Upper lobe of right lung (tissue), 1 donor: ENCODE measurements at regions not wholly inside any gene's neighbourhood (a gene's known extent, or its start where the extent isn't known, plus 50 kb on each side); places are given as distances from the start of the nearest gene placed in this dataset.

ENCODE experiments used
- ATAC-seq: fragments of 200-7000 bp; cut with Tn5 transposase; one replicate; pipeline ENCODE4 v1.9.1; 2020; ENCODE audit warnings: mild to moderate bottlenecking, moderate library complexity
- DNase-seq: peaks from one replicate; pipeline ENCODE4 v3.0.0-alpha.2; 2020
- H3K27ac ChIP-seq: fragments of 200-600 bp; one replicate; pipeline ENCODE4 v1.8.0; 2022
- H3K27me3 ChIP-seq: fragments of 200-600 bp; one replicate; pipeline ENCODE4 v1.8.0; 2022; ENCODE audit warnings: mild to moderate bottlenecking
- H3K36me3 ChIP-seq: fragments of 200-600 bp; one replicate; pipeline ENCODE4 v1.8.0; 2022
- H3K4me1 ChIP-seq: fragments of 200-600 bp; one replicate; pipeline ENCODE4 v1.8.0; 2022
- H3K4me3 ChIP-seq: fragments of 200-600 bp; one replicate; pipeline ENCODE4 v1.8.0; 2022; ENCODE audit warnings: mild to moderate bottlenecking
- H3K9me3 ChIP-seq: fragments of 200-600 bp; one replicate; pipeline ENCODE4 v1.8.0; 2022
- CTCF ChIP-seq: fragments of 200-600 bp; IDR thresholded peaks from one replicate; pipeline ENCODE4 v1.8.0; 2022; ENCODE audit warnings: antibody characterized with exemption
- intact Hi-C: fragments of 100-400 bp; cut with DNase I; formaldehyde crosslinking; loops from one replicate; pipeline ENCODE4 v1.11.0; 2022
- donor health status: DM: no; HTN: yes; CAD: no; lungs with severe emphysema.

GRCh38 chr9:32867601-32868204 is 84.4 kb downstream of the TMEM215 start:
- intact Hi-C loops, result no loop called here

GRCh38 chr9:32869404-32869803 is 86.1 kb downstream of the TMEM215 start:
- intact Hi-C loops, result no loop called here
- no peaks in the 10 kb centered on the region for H3K36me3 ChIP-seq
- TF ChIP-seq CTCF, result no peak
- H3K4me1 ChIP-seq, result no peaks in the 10 kb centered on the region
- no peaks in the 10 kb centered on the region for H3K9me3 ChIP-seq
- ATAC-seq (no peak), DNase-seq (no peak)
- no peak overlapping the region for H3K4me3 ChIP-seq
- no peaks in the 10 kb centered on the region for H3K27me3 ChIP-seq
- no peak overlapping the region for H3K27ac ChIP-seq

More at GRCh38 chr9:32867601-32868204, 84.4 kb downstream of the TMEM215 start:
- Histone ChIP-seq H3K9me3 (no peaks in the 10 kb centered on the region), H3K36me3 (no peaks in the 10 kb centered on the region), H3K27me3 (no peaks in the 10 kb centered on the region), H3K27ac (no peak overlapping the region), H3K4me3 (no peak overlapping the region), H3K4me1 (no peaks in the 10 kb centered on the region)
- DNase-seq (no peak), ATAC-seq (no peak)
- TF ChIP-seq CTCF, result no peak

- ATAC-seq (no peak), DNase-seq (no peak)
- no peaks in the 10 kb centered on the region for H3K27me3 ChIP-seq
- intact Hi-C loops, result no loop called here
- H3K9me3 ChIP-seq, result no peaks in the 10 kb centered on the region
- no peak overlapping the region for H3K27ac ChIP-seq
- no peak for TF ChIP-seq CTCF
- H3K36me3 ChIP-seq, result no peaks in the 10 kb centered on the region
- H3K4me1 ChIP-seq, result no peaks in the 10 kb centered on the region
- no peak overlapping the region for H3K4me3 ChIP-seq
These were observed 89.8 kb downstream of the TMEM215 start for GRCh38 chr9:32873131-32873530.

GRCh38 chr9:32873553-32873952 is 90.2 kb downstream of the TMEM215 start:
- no peak for TF ChIP-seq CTCF
- no peak for ATAC-seq
- no peaks in the 10 kb centered on the region for H3K27me3 ChIP-seq
- H3K9me3 ChIP-seq, result no peaks in the 10 kb centered on the region
- no peaks in the 10 kb centered on the region for H3K36me3 ChIP-seq
- DNase-seq, result no peak
- no peak overlapping the region for H3K4me3 ChIP-seq
- intact Hi-C loops, result no loop called here
- H3K4me1 ChIP-seq, result no peaks in the 10 kb centered on the region
- H3K27ac ChIP-seq, result no peak overlapping the region

- Histone ChIP-seq H3K27me3 (no peaks in the 10 kb centered on the region), H3K4me1 (no peaks in the 10 kb centered on the region), H3K9me3 (no peaks in the 10 kb centered on the region), H3K36me3 (no peaks in the 10 kb centered on the region), H3K27ac (no peak overlapping the region), H3K4me3 (no peak overlapping the region)
- TF ChIP-seq CTCF, result no peak
- ATAC-seq (no peak), DNase-seq (no peak)
- intact Hi-C loops, result no loop called here
These were observed 91.9 kb downstream of the TMEM215 start for GRCh38 chr9:32875242-32875641.

GRCh38 chr9:32875748-32876147 is 92.4 kb downstream of the TMEM215 start:
- H3K4me1 ChIP-seq, result no peaks in the 10 kb centered on the region
- DNase-seq (no peak), ATAC-seq (no peak)
- H3K36me3 ChIP-seq, result no peaks in the 10 kb centered on the region
- no peaks in the 10 kb centered on the region for H3K27me3 ChIP-seq
- H3K27ac ChIP-seq, result no peak overlapping the region
- intact Hi-C loops, result no loop called here
- no peak for TF ChIP-seq CTCF
- no peak overlapping the region for H3K4me3 ChIP-seq
- H3K9me3 ChIP-seq, result no peaks in the 10 kb centered on the region
